ENCODE measurements at regions not wholly inside any gene's neighbourhood (a gene's known extent, or its start where the extent isn't known, plus 50 kb on each side); places are given as distances from the start of the nearest gene placed in this dataset.

- no peak for TF ChIP-seq CTCF (IDR thresholded peaks at IDR 0.05; ENCODE audit: control insufficient read depth, insufficient read depth, low read depth, low read length, missing control alignments)
- DNase-seq (ENCODE audit: low read depth) = no peak
- H3K4me3 ChIP-seq (ENCODE audit: control insufficient read depth, low read depth, low read length) = no peak overlapping the region
Measured at GRCh38 chr18:78650926-78651325, 328.7 kb upstream of the SALL3 start.

- no peak for TF ChIP-seq CTCF (IDR thresholded peaks at IDR 0.05; ENCODE audit: control insufficient read depth, insufficient read depth, low read depth, low read length, missing control alignments)
- no peak for DNase-seq (ENCODE audit: low read depth)
- no peak overlapping the region for H3K4me3 ChIP-seq (ENCODE audit: control insufficient read depth, low read depth, low read length)
Measured at GRCh38 chr18:78652001-78652545, 327.5 kb upstream of the SALL3 start.

- no peak overlapping the region for H3K4me3 ChIP-seq (ENCODE audit: control insufficient read depth, low read depth, low read length)
- DNase-seq (ENCODE audit: low read depth) = no peak
- no peak for TF ChIP-seq CTCF (IDR thresholded peaks at IDR 0.05; ENCODE audit: control insufficient read depth, insufficient read depth, low read depth, low read length, missing control alignments)
Measured at GRCh38 chr18:78655921-78656320, 323.7 kb upstream of the SALL3 start.

GRCh38 chr18:78656346-78656925 is 323.2 kb upstream of the SALL3 start:
- no peak for TF ChIP-seq CTCF (IDR thresholded peaks at IDR 0.05; ENCODE audit: control insufficient read depth, insufficient read depth, low read depth, low read length, missing control alignments)
- DNase-seq (ENCODE audit: low read depth) = no peak
- no peak overlapping the region for H3K4me3 ChIP-seq (ENCODE audit: control insufficient read depth, low read depth, low read length)

- no peak for DNase-seq (ENCODE audit: low read depth)
- no peak overlapping the region for H3K4me3 ChIP-seq (ENCODE audit: control insufficient read depth, low read depth, low read length)
- TF ChIP-seq CTCF (IDR thresholded peaks at IDR 0.05; ENCODE audit: control insufficient read depth, insufficient read depth, low read depth, low read length, missing control alignments) = no peak
Measured at GRCh38 chr18:78658531-78658930, 321.1 kb upstream of the SALL3 start.

- DNase-seq (ENCODE audit: low read depth) = no peak
- no peak for TF ChIP-seq CTCF (IDR thresholded peaks at IDR 0.05; ENCODE audit: control insufficient read depth, insufficient read depth, low read depth, low read length, missing control alignments)
- H3K4me3 ChIP-seq (ENCODE audit: control insufficient read depth, low read depth, low read length) = no peak overlapping the region
Measured at GRCh38 chr18:78659057-78659456, 320.6 kb upstream of the SALL3 start.

All from AG09309 (cell line).